IMR-90 (cell line): ENCODE measurements at regions not wholly inside any gene's neighbourhood (a gene's known extent, or its start where the extent isn't known, plus 50 kb on each side); places are given as distances from the start of the nearest gene placed in this dataset.
"Not testable (repeated sequence)": the region's sequence is repeated elsewhere in the genome, so short reads cannot be mapped to it uniquely, and the experiment has no call there.

Experiments used
- ATAC-seq: fragments of 200-7000 bp; cut with Tn5 transposase; 2 replicates; pipeline ENCODE4 v1.9.1; 2020; ENCODE audit warnings: low read depth, mild to moderate bottlenecking, moderate library complexity
- BruUV-seq: library from RNA; stranded (reverse); fragments of 400-500 nt; replicated peaks from 2 replicates; lab custom pipeline; 2021; lab: Mats Ljungman, UMichigan
- CTCF ChIA-PET: fragments of 300-600 bp; formaldehyde crosslinking; extraction: SDS; loops from one replicate; lab custom pipeline; 2021; ENCODE audit warnings: antibody characterized with exemption; lab: Yijun Ruan, JAX
- POLR2A ChIA-PET: fragments of 300-600 bp; sonication (Branson Sonifier 250); formaldehyde crosslinking; loops from one replicate; lab custom pipeline; 2022; ENCODE audit warnings: antibody characterized with exemption; ENCODE audit not compliant: unreplicated experiment; lab: Charles Lee
- DNase-seq: peaks from one replicate; pipeline ENCODE4 v3.0.0; 2013
- H2AFZ ChIP-seq: replicated peaks from 2 replicates; pipeline ENCODE3; 2013; ENCODE audit warnings: low read length, mild to moderate bottlenecking; ENCODE audit not compliant: poor library complexity
- H2AK5ac ChIP-seq: 2 replicates; pipeline ENCODE4 v1.6.1; 2013; ENCODE audit warnings: low read depth, low read length, inconsistent platforms
- H2AK9ac ChIP-seq: replicated peaks from 2 replicates; pipeline ENCODE3; 2013; ENCODE audit warnings: mild to moderate bottlenecking, low read depth, low read length, moderate library complexity; ENCODE audit not compliant: poor library complexity
- H2BK120ac ChIP-seq: 2 replicates; pipeline ENCODE4 v1.6.1; 2013; ENCODE audit warnings: low read depth, low read length, inconsistent platforms
- H2BK15ac ChIP-seq: 3 replicates; pipeline ENCODE4 v1.6.1; 2013; ENCODE audit warnings: low read depth, low read length, inconsistent platforms
- H2BK20ac ChIP-seq: 2 replicates; pipeline ENCODE4 v1.6.1; 2013; ENCODE audit warnings: low read depth, mild to moderate bottlenecking, inconsistent platforms, low read length, moderate library complexity
- H2BK5ac ChIP-seq: 2 replicates; pipeline ENCODE4 v1.6.1; 2013; ENCODE audit warnings: mild to moderate bottlenecking, low read depth, low read length, inconsistent platforms; ENCODE audit not compliant: poor library complexity, severe bottlenecking
- H3K14ac ChIP-seq: replicated peaks from 2 replicates; pipeline ENCODE4 v1.6.1; 2013; ENCODE audit warnings: low read depth, low read length, inconsistent platforms
- H3K18ac ChIP-seq: 2 replicates; pipeline ENCODE4 v1.6.1; 2013; ENCODE audit warnings: low read depth, low read length, control low read depth
- H3K23ac ChIP-seq: 2 replicates; pipeline ENCODE4 v1.6.1; 2013; ENCODE audit warnings: low read depth, low read length, inconsistent platforms
- H3K27ac ChIP-seq: 2 replicates; pipeline ENCODE4 v1.5.1; 2013; ENCODE audit warnings: mild to moderate bottlenecking, control low read depth, low read length; ENCODE audit not compliant: insufficient read depth
- H3K27me3 ChIP-seq: 2 replicates; pipeline ENCODE4 v1.6.1; 2013; ENCODE audit warnings: low read length; ENCODE audit not compliant: control insufficient read depth, insufficient read depth
- H3K36me3 ChIP-seq: 2 replicates; pipeline ENCODE4 v1.6.1; 2013; ENCODE audit warnings: low read length, mixed read lengths; ENCODE audit not compliant: control insufficient read depth, insufficient read depth
- H3K4ac ChIP-seq: 2 replicates; pipeline ENCODE4 v1.6.1; 2013; ENCODE audit warnings: low read depth, low read length, inconsistent platforms
- H3K4me1 ChIP-seq: 2 replicates; pipeline ENCODE4 v1.6.1; 2013; ENCODE audit warnings: low read length, mixed read lengths; ENCODE audit not compliant: control insufficient read depth, insufficient read depth
- H3K4me2 ChIP-seq: 2 replicates; pipeline ENCODE4 v1.6.1; 2013; ENCODE audit warnings: low read depth, mild to moderate bottlenecking, control low read depth, low read length, moderate library complexity
- H3K4me3 ChIP-seq: 2 replicates; pipeline ENCODE4 v1.5.1; 2013; ENCODE audit warnings: low read depth, mild to moderate bottlenecking, control low read depth, low read length, moderate library complexity; ENCODE audit not compliant: insufficient read depth
- H3K56ac ChIP-seq: 2 replicates; pipeline ENCODE4 v1.6.1; 2013; ENCODE audit warnings: low read length, inconsistent platforms; ENCODE audit not compliant: insufficient read depth; ENCODE audit errors: extremely low read depth
- H3K79me1 ChIP-seq, 2 experiments: 2 replicates each; pipeline ENCODE4 v1.6.1; 2013; ENCODE audit warnings: low read length in 2 of 2, inconsistent platforms in 1 of 2, low read depth in 1 of 2
- H3K9ac ChIP-seq: 2 replicates; pipeline ENCODE4 v1.6.1; 2013; ENCODE audit warnings: low read depth, low read length, control low read depth
- H3K9me1 ChIP-seq: 2 replicates; pipeline ENCODE4 v1.6.1; 2013; ENCODE audit warnings: low read length, inconsistent platforms; ENCODE audit not compliant: insufficient read depth
- H3K9me3 ChIP-seq: 2 replicates; pipeline ENCODE4 v1.6.1; 2013; ENCODE audit warnings: low read length; ENCODE audit not compliant: control insufficient read depth, insufficient read depth
- H4K20me1 ChIP-seq: 2 replicates; pipeline ENCODE4 v1.6.1; 2013; ENCODE audit warnings: low read length, inconsistent platforms; ENCODE audit not compliant: insufficient read depth
- H4K5ac ChIP-seq: 2 replicates; pipeline ENCODE4 v1.6.1; 2013; ENCODE audit warnings: mild to moderate bottlenecking, low read depth, low read length, control low read depth
- H4K8ac ChIP-seq, 2 experiments: 2 replicates each; pipeline ENCODE4 v1.6.1; 2013; ENCODE audit warnings: low read depth in 2 of 2, low read length in 2 of 2, control low read depth in 1 of 2, inconsistent platforms in 1 of 2
- H4K91ac ChIP-seq: 2 replicates; pipeline ENCODE4 v1.6.1; 2013; ENCODE audit warnings: low read depth, low read length, inconsistent platforms; ENCODE audit not compliant: insufficient read depth
- WGBS, 2 experiments: methylation state at CpG; one replicate each; pipeline versions ENCODE4 v1.1.5 to v1.1.7; 2013; ENCODE audit warnings: missing lambda C conversion rate in 2 of 2; ENCODE audit not compliant: insufficient read length in 1 of 2; ENCODE audit errors: extremely low coverage in 2 of 2; 5-methylcytosine and 5-hydroxymethylcytosine counted together
- dilution Hi-C: fragments of 300-500 bp; cut with HindIII; formaldehyde crosslinking; loops from one replicate; pipeline ENCODE4 v1.14.3; 2018; ENCODE audit warnings: low sequenced_read_pairs; ENCODE audit not compliant: unreplicated experiment
- in situ Hi-C: fragments of 300-500 bp; cut with MboI; formaldehyde crosslinking; loops from 3 replicates; pipeline ENCODE4 v1.14.3; 2019; ENCODE audit warnings: low sequenced_read_pairs, inconsistent platforms, mixed read lengths
- intact Hi-C: fragments of 100-400 bp; cut with micrococcal nuclease; formaldehyde crosslinking; loops from 2 replicates; pipeline ENCODE4 v1.10.0; 2022

DNA sequence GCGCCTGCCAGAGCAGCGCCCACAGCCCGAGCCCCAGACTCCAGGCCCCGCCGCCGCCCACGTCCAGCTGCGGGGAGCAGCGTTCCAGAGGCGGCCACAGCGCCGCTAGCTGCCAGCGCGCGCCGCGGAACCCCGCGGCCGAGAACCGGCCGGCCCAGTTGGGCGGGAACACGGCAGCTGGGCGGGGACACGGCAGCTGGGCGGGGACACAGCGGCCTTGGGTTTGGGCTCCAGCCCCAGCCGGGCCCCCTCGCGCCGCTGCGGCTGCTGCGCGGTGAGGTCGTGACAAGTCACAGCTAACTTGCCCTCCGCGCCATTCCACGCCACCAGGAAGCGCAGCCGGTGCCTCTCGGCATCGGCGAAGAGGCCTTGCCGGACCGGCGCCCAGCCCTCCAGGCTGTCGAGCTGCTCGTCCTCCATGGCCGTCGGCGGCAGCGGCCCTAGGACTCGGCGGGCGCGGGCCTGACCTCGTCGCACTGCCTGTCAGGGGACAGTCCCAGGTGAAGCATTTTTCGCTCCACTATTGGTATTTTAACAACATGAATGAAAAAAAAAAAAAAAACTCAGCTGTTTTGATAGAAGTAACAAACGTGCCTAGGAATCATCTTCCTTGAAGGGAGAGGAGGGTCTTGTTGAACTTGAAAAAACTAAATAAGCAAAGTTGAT lies 56.6 kb upstream of the GOLGA8N start:
- H4K5ac ChIP-seq, H3K4ac ChIP-seq, H3K79me1 ChIP-seq, H2AK5ac ChIP-seq, H2BK15ac ChIP-seq, H3K36me3 ChIP-seq, dilution Hi-C loops, H2BK20ac ChIP-seq, H4K20me1 ChIP-seq, H3K4me1 ChIP-seq, H3K27me3 ChIP-seq, CTCF ChIA-PET, DNase-seq, H3K9me3 ChIP-seq, H3K56ac ChIP-seq, H3K9me1 ChIP-seq, POLR2A ChIA-PET, in situ Hi-C loops, H2AFZ ChIP-seq, H2AK9ac ChIP-seq, intact Hi-C loops, H3K23ac ChIP-seq, H3K18ac ChIP-seq, H4K91ac ChIP-seq, H2BK120ac ChIP-seq, H3K14ac ChIP-seq: not testable (repeated sequence)
- Histone ChIP-seq H3K9ac (peak overlapping the region; percentile 62), H3K4me2 (peak overlapping the region; percentile 66), H4K8ac (peak overlapping the region in 1 of 2 experiments; percentile 69; a peak in 1 of 4 replicates), H2BK5ac (peak overlapping the region; percentile 28), H3K27ac (peak overlapping the region; percentile 59), H3K4me3 (peak overlapping the region; percentile 73)
- BruUV-seq, result TSS peak; percentile 67
- ATAC-seq, result peak; percentile 99
- WGBS, 2 experiments, result no CpG with 5 or more reads among the region's 61 CpGs

DNA sequence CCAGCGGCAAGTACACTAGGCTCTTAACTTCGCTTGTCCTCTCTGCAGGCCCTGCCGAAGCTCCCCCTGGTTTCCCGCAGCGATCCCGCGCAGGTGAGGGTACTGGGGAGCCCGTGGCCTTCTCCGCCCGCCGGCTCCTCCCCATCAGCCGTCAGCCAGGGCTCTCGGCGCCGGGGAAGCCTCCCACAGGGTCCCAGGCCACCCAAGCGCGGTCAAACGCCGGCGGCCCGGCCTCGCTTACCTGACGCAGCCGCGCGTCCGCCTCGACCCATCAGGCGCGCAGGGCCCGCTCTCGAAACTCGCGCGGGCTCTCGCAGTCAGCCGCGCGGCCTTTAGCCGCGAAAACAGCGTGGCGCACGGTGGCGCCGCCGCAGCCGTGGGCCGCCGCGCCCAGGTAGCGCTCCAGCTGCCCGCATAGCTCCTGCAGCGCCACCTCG lies 57.2 kb upstream of the GOLGA8N start:
- H3K56ac ChIP-seq, H3K9ac ChIP-seq, POLR2A ChIA-PET, H3K18ac ChIP-seq, dilution Hi-C loops, H3K9me3 ChIP-seq, CTCF ChIA-PET, H4K8ac ChIP-seq, in situ Hi-C loops, H3K79me1 ChIP-seq, H3K4ac ChIP-seq, H3K14ac ChIP-seq, H3K27ac ChIP-seq, H2BK20ac ChIP-seq, H2AK5ac ChIP-seq, H2BK5ac ChIP-seq, H4K91ac ChIP-seq, H3K27me3 ChIP-seq, H2BK15ac ChIP-seq, H3K9me1 ChIP-seq, H3K4me1 ChIP-seq, H3K36me3 ChIP-seq, intact Hi-C loops, H2AK9ac ChIP-seq, BruUV-seq, H3K4me2 ChIP-seq, H2BK120ac ChIP-seq, H4K20me1 ChIP-seq, H3K4me3 ChIP-seq, DNase-seq, H4K5ac ChIP-seq, H2AFZ ChIP-seq, H3K23ac ChIP-seq: not testable (repeated sequence)
- no CpG with 5 or more reads among the region's 55 CpGs for WGBS, 2 experiments
- peak; percentile 38 for ATAC-seq
